ENCODE measurements at regions not wholly inside any gene's neighbourhood (a gene's known extent, or its start where the extent isn't known, plus 50 kb on each side); places are given as distances from the start of the nearest gene placed in this dataset.

- TF ChIP-seq POLR2A (IDR thresholded peaks at IDR 0.05; ENCODE audit: low read length) (no peak), GATA1 (IDR thresholded peaks at IDR 0.05; ENCODE audit: low read depth, low read length) (no peak)
- no peak for DNase-seq
Measured at GRCh38 chr1:29504709-29505410, 268.5 kb downstream of the PTPRU start.

GRCh38 chr1:29504196-29504595 is 267.9 kb downstream of the PTPRU start:
- TF ChIP-seq POLR2A (IDR thresholded peaks at IDR 0.05; ENCODE audit: low read length) = no peak
- TF ChIP-seq GATA1 (IDR thresholded peaks at IDR 0.05; ENCODE audit: low read depth, low read length) = no peak

GRCh38 chr1:29502911-29503840 is 266.9 kb downstream of the PTPRU start:
- TF ChIP-seq POLR2A (IDR thresholded peaks at IDR 0.05; ENCODE audit: low read length) (no peak), GATA1 (IDR thresholded peaks at IDR 0.05; ENCODE audit: low read depth, low read length) (no peak)
- DNase-seq = no peak

More at GRCh38 chr1:29504196-29504595, 267.9 kb downstream of the PTPRU start:
- DNase-seq = no peak

- no peak for DNase-seq
- no peak for TF ChIP-seq GATA1 (IDR thresholded peaks at IDR 0.05; ENCODE audit: low read depth, low read length)
- TF ChIP-seq POLR2A (IDR thresholded peaks at IDR 0.05; ENCODE audit: low read length) = no peak
Measured at GRCh38 chr1:29502225-29502910, 266.0 kb downstream of the PTPRU start.

GRCh38 chr1:29501227-29501976 is 265.1 kb downstream of the PTPRU start:
- no peak for DNase-seq
- TF ChIP-seq GATA1 (IDR thresholded peaks at IDR 0.05; ENCODE audit: low read depth, low read length) (no peak), POLR2A (IDR thresholded peaks at IDR 0.05; ENCODE audit: low read length) (no peak)

GRCh38 chr1:29500651-29501050 is 264.3 kb downstream of the PTPRU start:
- TF ChIP-seq POLR2A (IDR thresholded peaks at IDR 0.05; ENCODE audit: low read length) (no peak), GATA1 (IDR thresholded peaks at IDR 0.05; ENCODE audit: low read depth, low read length) (no peak)
- DNase-seq = no peak

GRCh38 chr1:29500041-29500440 is 263.7 kb downstream of the PTPRU start:
- DNase-seq = no peak
- TF ChIP-seq GATA1 (IDR thresholded peaks at IDR 0.05; ENCODE audit: low read depth, low read length) (no peak), POLR2A (IDR thresholded peaks at IDR 0.05; ENCODE audit: low read length) (no peak)

- TF ChIP-seq GATA1 (IDR thresholded peaks at IDR 0.05; ENCODE audit: low read depth, low read length) (no peak), POLR2A (IDR thresholded peaks at IDR 0.05; ENCODE audit: low read length) (no peak)
- no peak for DNase-seq
Measured at GRCh38 chr1:29499104-29499650, 262.9 kb downstream of the PTPRU start.

GRCh38 chr1:29498126-29499103 is 262.1 kb downstream of the PTPRU start:
- TF ChIP-seq GATA1 (IDR thresholded peaks at IDR 0.05; ENCODE audit: low read depth, low read length) (no peak), POLR2A (IDR thresholded peaks at IDR 0.05; ENCODE audit: low read length) (no peak)
- DNase-seq = no peak

GRCh38 chr1:29497395-29498125 is 261.2 kb downstream of the PTPRU start:
- TF ChIP-seq POLR2A (IDR thresholded peaks at IDR 0.05; ENCODE audit: low read length) = no peak
- no peak for TF ChIP-seq GATA1 (IDR thresholded peaks at IDR 0.05; ENCODE audit: low read depth, low read length)
- no peak for DNase-seq

- TF ChIP-seq GATA1 (IDR thresholded peaks at IDR 0.05; ENCODE audit: low read depth, low read length) (no peak), POLR2A (IDR thresholded peaks at IDR 0.05; ENCODE audit: low read length) (no peak)
- DNase-seq = no peak
Measured at GRCh38 chr1:29496701-29497100, 260.4 kb downstream of the PTPRU start.

Data from erythroblast (primary cell).